Heart left ventricle (tissue), 13 donors: ENCODE measurements at regions not wholly inside any gene's neighbourhood (a gene's known extent, or its start where the extent isn't known, plus 50 kb on each side); places are given as distances from the start of the nearest gene placed in this dataset.

Experiments used
- POLR2A ChIP-seq, 2 donors: fragments of 450-650 bp; IDR thresholded peaks; one replicate each; pipeline ENCODE4 v1.6.1; 2017; ENCODE audit warnings: antibody characterized with exemption in 2 of 2, mild to moderate bottlenecking in 2 of 2, moderate library complexity in 2 of 2
- TF ChIP-seq, protein P1 (sequence below), 12 donors: fragments of 200-600 bp; sonication (generic) in 4 of 12; IDR thresholded peaks; one replicate each; pipeline versions ENCODE4 v1.5.0 to v1.8.0; 2018 to 2022; ENCODE audit warnings: antibody characterized with exemption in 12 of 12, mild to moderate bottlenecking in 5 of 12
- donor health status: ischemic (EF 13 %, LVEDD 7.1; RV severe dilation, severe dysfunction).
- donor health status: DM: no; HTN: yes; CAD: no.
- donor health status: DM: no; HTN: no; CAD: no.
- donor health status: ischemic (EF 25% LVEDD 6.9; RV normal size, moderate dysfunction).
- donor health status: ischemic (EF 25% LVEDD 5.7; RV mildly dilated, moderate dysfunction).
- donor health status: ischemic (EF 35%, LVEDD 5.7; RV mildly dilated, moderate dysfunction).
- donor health status: nonischemic (EF 11% LVEDD 7.7; RV severe dilation, severe dysfunction).
- donor health status: DM: yes; HTN: yes; CAD: no.
- donor health status: PGD.
- donor health status: ischemic (EF 29% LVEDD 5.4; RV normal size, mild dysfunction).
- donor health status: nonischemic (EF 23%, LVEDD 6.1; RV moderate dilation, normal function).

- TF ChIP-seq, protein P1, sequence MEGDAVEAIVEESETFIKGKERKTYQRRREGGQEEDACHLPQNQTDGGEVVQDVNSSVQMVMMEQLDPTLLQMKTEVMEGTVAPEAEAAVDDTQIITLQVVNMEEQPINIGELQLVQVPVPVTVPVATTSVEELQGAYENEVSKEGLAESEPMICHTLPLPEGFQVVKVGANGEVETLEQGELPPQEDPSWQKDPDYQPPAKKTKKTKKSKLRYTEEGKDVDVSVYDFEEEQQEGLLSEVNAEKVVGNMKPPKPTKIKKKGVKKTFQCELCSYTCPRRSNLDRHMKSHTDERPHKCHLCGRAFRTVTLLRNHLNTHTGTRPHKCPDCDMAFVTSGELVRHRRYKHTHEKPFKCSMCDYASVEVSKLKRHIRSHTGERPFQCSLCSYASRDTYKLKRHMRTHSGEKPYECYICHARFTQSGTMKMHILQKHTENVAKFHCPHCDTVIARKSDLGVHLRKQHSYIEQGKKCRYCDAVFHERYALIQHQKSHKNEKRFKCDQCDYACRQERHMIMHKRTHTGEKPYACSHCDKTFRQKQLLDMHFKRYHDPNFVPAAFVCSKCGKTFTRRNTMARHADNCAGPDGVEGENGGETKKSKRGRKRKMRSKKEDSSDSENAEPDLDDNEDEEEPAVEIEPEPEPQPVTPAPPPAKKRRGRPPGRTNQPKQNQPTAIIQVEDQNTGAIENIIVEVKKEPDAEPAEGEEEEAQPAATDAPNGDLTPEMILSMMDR (IDR thresholded peaks at IDR 0.05): no peak
- no peak for TF ChIP-seq POLR2A (IDR thresholded peaks at IDR 0.05)
Observed at GRCh38 chr21:34203851-34204420, 130.6 kb downstream of the MRPS6 start.
